DLD1 (cell line): ENCODE measurements at regions not wholly inside any gene's neighbourhood (a gene's known extent, or its start where the extent isn't known, plus 50 kb on each side); places are given as distances from the start of the nearest gene placed in this dataset.

Experiments
- in situ Hi-C: cut with HindIII; loops from 2 replicates; pipeline ENCODE4 v1.10.0; 2017; ENCODE audit warnings: low sequenced_read_pairs

GRCh38 chr5:124252191-124252638 lies 494.2 kb downstream of the ZNF608 start:
- in situ Hi-C loops: no loop called here

- in situ Hi-C loops: no loop called here
Measured at GRCh38 chr5:124245276-124245675, 501.2 kb downstream of the ZNF608 start.

- in situ Hi-C loops: no loop called here
Measured at GRCh38 chr5:124240732-124241131, 505.7 kb downstream of the ZNF608 start.

DNA sequence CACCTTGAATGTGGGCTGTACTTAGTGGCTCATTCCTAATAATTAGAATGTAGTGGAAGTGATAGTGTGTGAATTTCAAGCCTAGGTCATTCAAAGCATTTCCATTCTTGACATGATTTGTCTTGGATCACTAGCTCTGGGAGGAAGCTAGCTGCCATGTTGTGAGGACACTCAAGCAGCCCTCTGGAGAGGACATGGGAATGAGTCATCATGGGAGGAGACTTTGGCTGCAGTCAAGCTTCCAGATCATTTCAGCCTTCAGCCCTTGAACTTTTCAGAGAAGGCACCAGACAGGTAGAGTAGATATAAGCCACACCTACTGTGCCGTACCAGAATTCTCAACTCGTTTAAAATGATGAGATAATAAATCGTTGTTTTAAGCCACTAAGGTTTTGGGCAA lies 506.9 kb downstream of the ZNF608 start:
- in situ Hi-C loops: no loop called here

GRCh38 chr5:124238350-124238749 lies 508.1 kb downstream of the ZNF608 start:
- in situ Hi-C loops: no loop called here

GRCh38 chr5:124237206-124237695 lies 509.2 kb downstream of the ZNF608 start:
- in situ Hi-C loops: no loop called here

GRCh38 chr5:124236361-124237205 lies 509.9 kb downstream of the ZNF608 start:
- in situ Hi-C loops: no loop called here

GRCh38 chr5:124235576-124235975 lies 510.9 kb downstream of the ZNF608 start:
- in situ Hi-C loops: no loop called here

GRCh38 chr5:124234770-124235562 lies 511.5 kb downstream of the ZNF608 start:
- in situ Hi-C loops: no loop called here

GRCh38 chr5:124234022-124234769 lies 512.2 kb downstream of the ZNF608 start:
- in situ Hi-C loops: no loop called here

GRCh38 chr5:124232515-124232914 lies 513.9 kb downstream of the ZNF608 start:
- in situ Hi-C loops: no loop called here

GRCh38 chr5:124231802-124232201 lies 514.6 kb downstream of the ZNF608 start:
- in situ Hi-C loops: no loop called here

DNA sequence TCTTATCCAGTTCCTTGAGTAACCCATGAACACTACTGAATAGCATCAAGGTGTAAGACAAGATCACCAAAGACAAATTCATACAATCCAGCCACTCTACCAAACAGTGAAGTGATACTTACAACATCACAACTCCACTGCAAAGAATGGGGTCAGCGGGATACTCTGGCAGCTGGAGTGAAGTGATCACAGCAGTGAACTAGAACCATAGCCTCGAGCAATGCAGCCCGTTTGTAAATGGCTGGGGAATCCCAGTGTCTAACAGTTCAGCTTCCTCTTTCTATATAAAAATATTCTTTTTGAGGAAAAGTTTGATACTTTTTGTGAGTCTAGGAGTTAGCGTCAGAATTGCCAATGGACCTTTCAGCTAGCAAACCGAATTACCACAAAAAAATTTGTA lies 515.2 kb downstream of the ZNF608 start:
- in situ Hi-C loops: no loop called here

DNA sequence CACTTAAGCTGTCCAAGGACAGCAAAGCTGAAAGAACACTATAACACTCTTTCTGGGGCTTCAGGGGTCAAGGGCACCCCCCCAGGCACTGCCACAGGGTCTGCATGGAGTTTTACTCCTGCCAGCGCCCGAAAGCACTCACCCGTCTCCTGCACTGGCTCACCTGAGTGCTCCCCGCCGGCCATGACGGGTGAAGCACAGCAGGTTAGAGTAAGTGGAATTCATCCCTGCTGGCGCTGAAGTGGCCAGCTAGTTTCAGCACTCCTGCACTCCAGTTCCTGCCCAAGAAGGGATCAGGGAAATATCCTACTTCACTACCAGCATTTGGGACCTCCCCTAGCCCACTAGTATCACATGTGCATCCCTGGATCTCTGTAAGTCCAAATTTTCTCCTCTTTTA lies 516.0 kb downstream of the ZNF608 start:
- in situ Hi-C loops: no loop called here

- in situ Hi-C loops: no loop called here
Measured at GRCh38 chr5:124229352-124229751, 517.1 kb downstream of the ZNF608 start.

DNA sequence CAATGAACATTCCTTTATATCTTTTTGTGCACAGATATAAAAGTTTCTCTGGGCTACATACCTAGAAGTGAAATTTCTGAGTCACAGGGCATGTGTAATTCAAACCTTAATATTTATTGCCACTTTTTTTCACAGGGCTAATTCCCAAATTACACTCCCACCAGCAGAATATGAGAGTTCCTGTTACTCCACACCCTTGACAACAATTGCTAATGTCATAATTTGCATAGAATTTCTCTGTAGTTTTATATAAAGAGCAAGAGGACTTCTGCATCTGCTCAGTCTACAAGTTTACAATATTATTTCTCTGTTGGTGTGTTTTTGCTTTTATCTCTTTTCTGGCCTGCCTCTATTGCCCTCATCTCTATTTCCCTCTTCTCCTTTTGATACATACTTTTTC lies 518.5 kb downstream of the ZNF608 start:
- in situ Hi-C loops: no loop called here

- in situ Hi-C loops: no loop called here
Measured at GRCh38 chr5:124220418-124220817, 526.0 kb downstream of the ZNF608 start.

DNA sequence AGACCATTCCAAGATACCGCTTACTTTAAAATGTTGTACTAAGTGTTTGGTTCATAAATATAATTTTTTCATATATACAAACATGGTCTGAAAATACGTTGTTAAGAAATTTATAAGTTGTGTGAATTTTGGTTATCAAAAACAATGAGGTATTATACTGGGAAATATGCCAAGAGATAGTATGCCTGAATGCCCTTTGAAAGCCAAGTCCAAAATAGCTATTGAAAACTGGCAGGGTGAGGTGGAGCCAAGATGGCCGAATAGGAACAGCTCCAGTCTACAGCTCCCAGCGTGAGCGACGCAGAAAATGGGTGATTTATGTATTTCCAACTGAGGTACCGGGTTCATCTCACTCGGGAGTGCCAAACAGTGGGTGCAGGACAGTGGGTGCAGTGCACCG lies 533.5 kb downstream of the ZNF608 start:
- in situ Hi-C loops: no loop called here

DNA sequence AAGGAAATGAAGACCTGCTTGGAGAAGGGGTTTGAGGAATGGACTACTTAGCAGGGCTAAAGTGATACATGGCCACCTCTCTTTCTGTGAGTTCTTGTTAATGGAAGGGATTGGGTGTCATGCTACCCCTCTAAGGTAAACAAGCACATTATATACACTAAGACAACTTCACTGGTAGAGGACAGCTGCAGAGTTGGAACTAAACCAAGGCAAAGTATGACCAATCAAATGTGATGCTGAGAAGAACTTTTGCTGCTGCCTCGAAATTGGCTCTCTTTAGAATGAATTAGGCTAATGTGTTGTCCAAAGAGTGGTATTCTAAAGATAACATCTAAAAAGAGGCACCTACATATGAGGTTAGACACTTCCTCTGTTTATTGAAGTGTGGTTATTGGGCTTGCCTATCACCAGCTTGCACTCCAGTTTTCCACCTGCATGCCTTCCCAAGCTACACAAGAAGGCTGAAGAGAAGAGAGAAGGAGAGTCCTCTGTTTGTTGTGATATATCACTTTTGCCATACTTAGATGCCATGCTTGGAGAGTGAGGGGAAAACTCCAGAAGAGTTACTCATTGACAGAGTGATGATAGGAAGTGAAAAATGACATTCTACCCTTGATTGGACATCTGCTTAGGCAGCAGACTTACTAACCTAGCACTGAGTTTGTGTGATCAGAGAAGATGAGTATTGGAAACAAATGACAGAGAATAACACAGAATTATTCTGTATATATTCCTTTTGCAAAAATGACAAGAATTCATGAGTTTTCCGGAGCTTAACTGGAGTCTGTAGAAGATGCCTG lies 536.1 kb downstream of the ZNF608 start:
- in situ Hi-C loops: no loop called here

- in situ Hi-C loops: no loop called here
Measured at GRCh38 chr5:124207118-124207517, 539.3 kb downstream of the ZNF608 start.
